Activated CD4-positive, alpha-beta memory T cell treated with anti-CD3 and anti-CD28 coated beads, Interleukin-2, amount 10 ng/mL, durations not matched to agents 7 days and 5 days (primary cell): ENCODE measurements at regions not wholly inside any gene's neighbourhood (a gene's known extent, or its start where the extent isn't known, plus 50 kb on each side); places are given as distances from the start of the nearest gene placed in this dataset.

Experiments
- CTCF ChIA-PET: fragments of 350-600 bp; sonication (Branson Sonifier 250); formaldehyde crosslinking; loops from one replicate; lab custom pipeline; 2021; ENCODE audit warnings: antibody characterized with exemption, inconsistent platforms; lab: Charles Lee
- POLR2A ChIA-PET: fragments of 350-600 bp; sonication (Branson Sonifier 250); formaldehyde crosslinking; loops from one replicate; lab custom pipeline; 2021; ENCODE audit warnings: antibody characterized with exemption; lab: Charles Lee
- DNase-seq: peaks from one replicate; pipeline ENCODE4 v3.0.0-alpha.2; 2020
- H3K27ac Mint-ChIP-seq: one replicate; pipeline ENCODE4 v1.8.0; 2021; ENCODE audit warnings: mild to moderate bottlenecking, mixed read lengths
- H3K27me3 Mint-ChIP-seq: one replicate; pipeline ENCODE4 v1.8.0; 2021; ENCODE audit warnings: mixed read lengths
- H3K36me3 Mint-ChIP-seq: one replicate; pipeline ENCODE4 v1.8.0; 2021; ENCODE audit warnings: low read depth, mixed read lengths
- H3K4me1 Mint-ChIP-seq: one replicate; pipeline ENCODE4 v1.8.0; 2021; ENCODE audit warnings: mixed read lengths
- H3K4me3 Mint-ChIP-seq: one replicate; pipeline ENCODE4 v1.8.0; 2021; ENCODE audit warnings: mild to moderate bottlenecking, mixed read lengths
- H3K9me3 Mint-ChIP-seq: one replicate; pipeline ENCODE4 v1.8.0; 2021; ENCODE audit warnings: mixed read lengths

DNA sequence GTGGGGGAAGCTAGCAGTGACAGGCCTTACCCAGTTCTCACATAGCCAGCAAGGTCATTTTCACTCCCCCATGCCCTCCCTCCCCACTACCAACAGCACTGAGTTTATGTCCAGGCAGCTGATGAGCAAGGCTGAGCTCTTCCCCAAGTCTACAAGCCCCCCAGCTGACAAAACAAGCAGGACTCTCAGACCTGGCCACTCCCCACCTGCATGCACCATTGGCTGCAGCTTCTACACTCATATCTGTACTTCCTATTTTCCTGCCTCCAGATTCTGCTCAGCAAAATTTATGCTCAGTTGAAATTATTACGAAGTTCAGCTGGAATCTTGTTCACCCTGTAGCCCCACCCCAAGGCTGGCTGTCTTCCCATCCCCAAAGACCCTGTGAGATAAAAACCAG lies 339.3 kb downstream of the ARL6IP6 start:
- CTCF ChIA-PET: no interaction called here

DNA sequence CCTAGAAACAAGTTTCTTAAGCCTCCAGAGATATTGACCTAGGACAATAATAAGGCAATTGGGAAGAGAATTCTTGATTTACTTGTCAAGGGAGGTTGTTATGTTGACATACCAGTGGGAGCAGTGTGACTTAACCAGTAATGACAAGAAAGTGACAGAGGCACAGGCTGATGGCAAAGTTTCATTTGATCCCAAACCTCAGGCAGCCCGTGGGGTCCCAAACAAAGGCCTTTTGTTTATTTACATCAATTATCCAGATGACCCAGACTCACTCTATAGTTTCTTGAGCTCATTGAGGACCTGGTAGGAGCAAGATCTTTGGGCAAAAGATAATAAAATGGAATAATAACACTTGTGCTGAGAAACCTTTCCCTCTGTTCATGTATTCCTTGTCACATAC lies 336.8 kb downstream of the ARL6IP6 start:
- Mint-ChIP-seq H3K9me3 (no peaks in the 10 kb centered on the region), H3K36me3 (no peaks in the 10 kb centered on the region), H3K4me1 (no peaks in the 10 kb centered on the region), H3K4me3 (no peak overlapping the region), H3K27ac (no peak overlapping the region), H3K27me3 (no peaks in the 10 kb centered on the region)
- DNase-seq: no peak
- POLR2A ChIA-PET: no interaction called here
- CTCF ChIA-PET: no interaction called here

More for the DNA sequence above, 339.3 kb downstream of the ARL6IP6 start:
- POLR2A ChIA-PET: no interaction called here
- Mint-ChIP-seq H3K4me1 (no peaks in the 10 kb centered on the region), H3K27me3 (no peaks in the 10 kb centered on the region), H3K4me3 (no peak overlapping the region), H3K36me3 (no peaks in the 10 kb centered on the region), H3K9me3 (no peaks in the 10 kb centered on the region), H3K27ac (no peak overlapping the region)
- no peak for DNase-seq

DNA sequence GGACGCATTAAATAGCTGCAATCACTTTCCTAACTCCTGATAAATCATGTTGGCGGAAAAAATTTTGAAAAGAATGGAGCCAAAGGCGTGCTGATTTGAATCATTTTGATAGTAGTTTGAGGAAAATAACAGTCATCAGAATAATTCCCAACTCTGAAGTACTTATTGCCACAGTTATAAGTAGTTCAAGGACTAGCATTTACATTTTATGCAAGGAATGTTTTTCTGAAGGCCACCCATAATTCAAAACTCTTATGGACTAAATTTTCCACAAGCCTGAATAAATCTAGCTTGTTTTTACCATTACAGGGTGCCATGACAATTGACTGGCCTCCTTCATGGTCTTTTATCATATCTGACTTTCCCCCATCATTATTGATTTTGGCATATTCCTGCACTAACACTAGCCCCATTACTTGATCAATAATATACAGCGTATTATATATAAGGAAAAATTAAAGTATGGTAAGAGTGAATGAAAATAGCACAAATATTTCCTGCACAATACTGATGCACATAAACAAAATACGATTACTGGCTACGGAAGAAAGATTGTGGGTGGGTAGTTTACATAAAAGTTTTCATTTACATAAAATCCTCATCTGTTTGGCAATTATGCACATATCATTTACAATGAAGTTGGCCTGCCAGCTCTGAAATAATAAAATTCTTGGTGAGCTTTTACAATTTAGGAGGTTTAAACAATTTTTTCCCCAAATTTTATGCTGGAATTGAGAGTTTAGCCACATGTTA lies 334.6 kb downstream of the ARL6IP6 start:
- Mint-ChIP-seq H3K36me3 (no peaks in the 10 kb centered on the region), H3K4me3 (no peak overlapping the region), H3K27me3 (no peaks in the 10 kb centered on the region), H3K9me3 (no peaks in the 10 kb centered on the region), H3K4me1 (no peaks in the 10 kb centered on the region), H3K27ac (no peak overlapping the region)
- DNase-seq: no peak
- CTCF ChIA-PET: no interaction called here
- POLR2A ChIA-PET: no interaction called here

DNA sequence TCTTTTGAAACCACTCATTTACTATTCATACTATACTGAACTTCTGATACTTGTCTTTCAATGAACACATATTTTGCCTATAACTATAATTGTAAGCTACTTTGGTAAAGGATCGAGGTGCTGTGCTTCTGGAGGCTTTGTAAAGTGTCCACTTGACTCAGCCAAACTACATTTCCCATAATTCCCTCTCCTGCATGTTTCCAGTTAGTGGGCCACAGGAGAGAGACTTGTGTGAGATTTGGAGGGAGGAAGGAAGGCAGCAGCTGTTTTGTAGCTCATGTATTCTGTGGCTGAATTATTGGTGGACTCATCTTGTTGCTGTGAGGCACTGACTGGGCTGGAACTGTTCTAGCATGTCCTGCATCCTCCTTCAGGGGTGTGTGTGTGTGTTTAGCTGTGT lies 328.8 kb downstream of the ARL6IP6 start:
- Mint-ChIP-seq H3K4me3 (no peak overlapping the region), H3K36me3 (no peaks in the 10 kb centered on the region), H3K9me3 (no peaks in the 10 kb centered on the region), H3K27ac (no peak overlapping the region), H3K27me3 (no peaks in the 10 kb centered on the region), H3K4me1 (no peaks in the 10 kb centered on the region)
- ChIA-PET CTCF (no interaction called here), POLR2A (no interaction called here)
- no peak for DNase-seq

DNA sequence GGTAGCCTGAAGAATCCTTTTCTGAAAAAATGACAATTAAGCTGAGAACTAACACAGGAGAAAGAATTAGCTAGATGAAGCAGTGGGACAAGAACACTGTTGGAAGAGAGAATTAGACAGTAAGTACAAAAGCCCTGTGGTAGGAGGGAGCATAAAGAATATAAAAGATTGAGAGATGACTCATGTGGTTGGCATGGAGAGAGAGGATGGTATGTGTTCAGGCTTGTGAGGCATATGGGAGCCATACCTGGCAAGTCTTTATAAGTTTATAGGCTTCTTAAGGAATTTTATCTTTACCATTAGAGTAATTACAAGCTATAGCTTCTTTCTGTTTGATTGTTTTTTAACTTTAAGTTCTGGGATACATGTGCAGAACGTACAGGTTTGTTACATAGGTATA lies 325.0 kb downstream of the ARL6IP6 start:
- H3K9me3 Mint-ChIP-seq: no peaks in the 10 kb centered on the region
- H3K4me1 Mint-ChIP-seq: no peaks in the 10 kb centered on the region
- H3K27me3 Mint-ChIP-seq: no peaks in the 10 kb centered on the region
- no peak overlapping the region for H3K27ac Mint-ChIP-seq
- no peak overlapping the region for H3K4me3 Mint-ChIP-seq
- CTCF ChIA-PET: no interaction called here
- POLR2A ChIA-PET: no interaction called here
- DNase-seq: no peak
- H3K36me3 Mint-ChIP-seq: no peaks in the 10 kb centered on the region

DNA sequence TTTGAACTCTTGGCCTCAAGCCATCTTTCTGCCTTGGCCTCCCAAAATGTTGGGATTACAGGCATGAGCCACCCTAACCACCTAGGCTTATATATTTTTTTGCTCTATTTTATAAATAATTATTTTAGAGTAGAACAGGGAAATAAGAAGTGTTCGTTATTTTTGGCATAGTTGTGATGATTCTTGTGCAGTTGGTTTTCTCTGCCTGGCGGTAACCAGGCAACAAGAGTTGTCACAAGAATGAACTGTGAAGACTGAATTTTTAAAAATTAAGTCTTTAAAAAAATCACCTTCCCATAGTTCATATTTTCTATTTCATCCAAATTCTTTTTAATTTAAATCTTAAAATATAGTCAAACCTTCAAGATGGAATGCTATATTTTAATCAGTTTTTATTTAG lies 310.2 kb downstream of the ARL6IP6 start:
- no peak overlapping the region for H3K4me3 Mint-ChIP-seq

DNA sequence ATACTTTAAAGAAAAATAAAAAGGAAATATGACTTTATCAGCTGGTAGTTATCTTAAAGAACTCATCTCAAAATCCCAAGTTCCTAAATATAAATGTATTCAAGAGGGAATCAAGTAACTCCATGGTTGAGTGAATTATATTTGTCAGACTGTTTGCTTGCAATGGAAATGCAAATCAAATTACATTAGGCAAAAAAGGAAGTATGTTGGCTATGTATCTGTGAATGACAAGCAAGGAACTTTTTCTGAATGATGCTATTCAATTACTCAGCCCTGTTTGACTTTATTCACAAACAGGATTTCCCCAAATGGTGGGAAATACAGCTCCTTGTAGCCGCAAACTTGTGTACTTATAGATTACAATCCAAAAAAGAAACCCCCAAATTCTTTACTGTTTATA lies 309.1 kb downstream of the ARL6IP6 start:
- CTCF ChIA-PET: no interaction called here
- Mint-ChIP-seq H3K4me3 (no peak overlapping the region), H3K4me1 (no peaks in the 10 kb centered on the region), H3K27ac (no peak overlapping the region), H3K27me3 (no peaks in the 10 kb centered on the region), H3K36me3 (no peaks in the 10 kb centered on the region), H3K9me3 (no peaks in the 10 kb centered on the region)
- no peak for DNase-seq
- POLR2A ChIA-PET: no interaction called here

More for the DNA sequence above, 310.2 kb downstream of the ARL6IP6 start:
- ChIA-PET POLR2A (no interaction called here), CTCF (no interaction called here)
- Mint-ChIP-seq H3K36me3 (no peaks in the 10 kb centered on the region), H3K9me3 (no peaks in the 10 kb centered on the region), H3K27ac (no peak overlapping the region), H3K4me1 (no peaks in the 10 kb centered on the region), H3K27me3 (no peaks in the 10 kb centered on the region)
- no peak for DNase-seq

DNA sequence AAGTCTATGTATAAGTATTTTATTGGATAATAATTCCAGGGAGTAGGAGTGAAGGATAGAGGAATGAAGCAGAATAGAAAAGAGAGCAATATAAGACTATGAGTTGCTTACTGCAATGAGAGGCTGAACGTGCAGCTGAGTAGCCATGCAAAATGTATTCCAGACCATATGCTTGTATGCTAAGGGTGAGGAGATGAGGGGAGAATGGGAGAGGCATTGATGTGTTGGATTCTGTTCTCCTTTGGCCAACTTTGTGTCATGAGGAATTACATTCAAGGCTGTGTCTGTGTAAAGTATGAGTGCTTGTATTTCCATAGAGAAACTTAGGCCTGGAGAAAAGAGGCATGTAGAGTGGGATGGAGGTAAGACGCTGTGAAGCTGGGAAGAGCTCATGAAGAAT lies 301.8 kb downstream of the ARL6IP6 start:
- DNase-seq: no peak
- CTCF ChIA-PET: no interaction called here
- Mint-ChIP-seq H3K36me3 (no peaks in the 10 kb centered on the region), H3K4me3 (no peak overlapping the region), H3K27ac (no peak overlapping the region), H3K4me1 (no peaks in the 10 kb centered on the region), H3K9me3 (peaks cover 5% of the 10 kb centered on the region), H3K27me3 (no peaks in the 10 kb centered on the region)
- POLR2A ChIA-PET: no interaction called here

DNA sequence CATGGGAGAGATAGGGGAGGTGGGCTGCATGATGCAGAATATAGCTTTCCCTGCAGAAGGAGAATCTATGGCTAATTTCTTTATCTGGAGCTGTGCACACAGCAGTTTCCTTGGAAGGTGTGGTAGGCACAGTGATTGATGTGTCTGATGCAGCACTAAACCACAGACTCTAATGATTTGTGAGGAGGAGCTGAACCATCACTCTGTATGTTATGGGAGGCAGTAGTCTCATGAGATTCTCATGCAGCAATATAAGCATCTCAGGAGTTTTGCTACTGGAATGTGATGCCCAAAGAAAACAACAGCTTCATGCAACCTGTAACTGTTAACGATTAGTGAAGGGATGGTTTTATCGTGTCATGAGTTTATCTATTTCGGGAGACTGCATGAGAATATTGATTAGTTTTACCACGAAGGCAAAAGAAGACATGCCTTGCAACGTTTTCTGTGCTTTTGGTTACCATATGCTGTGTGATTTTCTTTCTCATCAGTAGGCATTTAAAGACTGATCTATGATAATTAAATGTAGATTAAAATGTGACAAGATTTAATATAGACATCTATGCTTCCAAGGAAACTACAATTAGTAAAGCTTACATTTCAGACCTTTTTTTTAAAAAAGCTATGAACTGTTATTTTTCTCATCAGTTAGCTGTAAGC lies 286.8 kb downstream of the ARL6IP6 start:
- no peak overlapping the region for H3K27ac Mint-ChIP-seq
- CTCF ChIA-PET: no interaction called here
- H3K4me3 Mint-ChIP-seq: no peak overlapping the region
- no peaks in the 10 kb centered on the region for H3K36me3 Mint-ChIP-seq
- no peaks in the 10 kb centered on the region for H3K9me3 Mint-ChIP-seq
- POLR2A ChIA-PET: no interaction called here
- no peaks in the 10 kb centered on the region for H3K27me3 Mint-ChIP-seq
- DNase-seq: no peak
- no peaks in the 10 kb centered on the region for H3K4me1 Mint-ChIP-seq

DNA sequence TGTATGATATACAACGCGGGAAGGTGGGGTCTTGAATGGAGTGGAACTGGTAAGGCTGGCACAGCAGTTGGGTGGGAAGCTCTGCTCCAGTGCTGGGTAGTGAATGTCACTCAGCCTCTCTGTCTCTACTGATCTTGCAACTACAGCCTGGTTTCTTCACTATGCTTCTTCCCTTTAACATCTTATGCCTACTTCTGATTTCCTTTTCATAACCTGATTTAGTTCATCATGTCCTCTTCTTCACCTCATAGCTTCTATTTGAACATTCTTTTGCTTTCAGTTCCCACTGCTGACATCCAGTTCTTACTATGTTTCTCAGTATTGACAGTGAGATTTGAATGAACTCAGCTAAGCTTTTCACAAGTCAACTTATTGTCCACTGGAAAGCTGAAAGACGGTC lies 286.2 kb downstream of the ARL6IP6 start:
- H3K36me3 Mint-ChIP-seq: no peaks in the 10 kb centered on the region
- POLR2A ChIA-PET: no interaction called here

DNA sequence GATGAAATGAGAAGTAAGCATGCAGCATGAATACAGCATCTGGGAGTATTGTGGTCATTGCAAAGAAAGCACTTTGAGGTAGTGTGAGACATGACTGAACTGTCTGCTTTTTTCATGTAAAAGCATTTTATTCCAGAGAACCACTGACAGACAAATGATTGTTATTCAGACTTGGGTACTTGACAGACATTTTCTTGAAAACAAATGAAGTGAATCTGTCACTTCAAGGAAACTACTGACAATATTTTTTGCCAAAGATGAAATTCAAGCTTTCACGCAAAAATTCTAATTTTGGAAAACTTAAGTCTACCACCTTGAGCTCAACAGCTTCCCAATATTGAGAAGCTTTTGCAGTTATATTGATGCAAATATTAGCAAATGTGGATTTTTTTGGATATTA lies 255.7 kb downstream of the ARL6IP6 start:
- ChIA-PET CTCF (no interaction called here), POLR2A (no interaction called here)
- Mint-ChIP-seq H3K9me3 (peaks cover 5% of the 10 kb centered on the region), H3K4me1 (no peaks in the 10 kb centered on the region), H3K27ac (no peak overlapping the region), H3K27me3 (no peaks in the 10 kb centered on the region), H3K36me3 (no peaks in the 10 kb centered on the region), H3K4me3 (no peak overlapping the region)
- no peak for DNase-seq

More for the DNA sequence above, 286.2 kb downstream of the ARL6IP6 start:
- Mint-ChIP-seq H3K27me3 (no peaks in the 10 kb centered on the region), H3K9me3 (no peaks in the 10 kb centered on the region), H3K4me3 (no peak overlapping the region), H3K27ac (no peak overlapping the region), H3K4me1 (no peaks in the 10 kb centered on the region)
- DNase-seq: no peak
- CTCF ChIA-PET: no interaction called here

DNA sequence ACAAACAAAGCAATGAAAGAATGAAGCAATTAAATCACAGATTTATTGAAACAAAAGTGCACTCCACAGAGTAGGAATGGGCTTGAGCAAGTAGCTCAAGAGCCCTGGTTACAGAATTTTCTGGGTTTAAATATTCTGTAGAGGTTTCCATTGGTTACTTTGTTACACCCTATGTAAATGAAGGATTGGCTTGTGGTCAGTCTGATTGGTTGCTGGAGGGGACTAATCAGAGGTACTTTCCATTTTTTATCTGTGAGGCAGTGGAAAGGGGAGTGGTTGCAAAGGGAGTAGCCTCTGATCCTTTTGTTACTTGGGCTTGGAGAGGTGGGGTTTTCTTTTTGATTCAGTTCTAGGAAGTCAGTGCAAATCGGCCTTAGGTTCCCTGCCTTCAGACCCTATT lies 253.3 kb downstream of the ARL6IP6 start:
- DNase-seq: no peak

DNA sequence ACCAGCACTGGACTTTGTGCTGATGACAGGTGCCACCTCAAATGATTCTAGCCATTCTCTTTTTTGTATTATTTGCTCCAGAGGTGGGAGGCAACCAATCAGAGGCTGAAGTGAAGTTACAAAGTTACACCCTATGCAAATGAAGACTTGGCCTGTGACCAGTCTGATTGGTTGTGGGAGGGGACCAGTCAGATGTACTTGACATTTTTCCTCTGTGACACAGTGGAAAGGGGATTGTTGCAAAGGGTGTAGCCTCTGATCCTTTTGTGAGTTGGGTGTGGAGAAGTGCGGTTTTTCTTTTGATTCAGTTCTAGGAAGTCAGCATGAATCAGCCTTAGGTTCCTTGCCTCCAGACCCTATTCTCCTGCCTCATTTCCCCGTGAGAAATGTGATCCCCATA lies 244.0 kb downstream of the ARL6IP6 start:
- Mint-ChIP-seq H3K4me1 (no peaks in the 10 kb centered on the region), H3K4me3 (no peak overlapping the region), H3K27me3 (no peaks in the 10 kb centered on the region), H3K27ac (no peak overlapping the region), H3K36me3 (no peaks in the 10 kb centered on the region), H3K9me3 (no peaks in the 10 kb centered on the region)
- ChIA-PET POLR2A (no interaction called here), CTCF (no interaction called here)
- DNase-seq: no peak

More for the DNA sequence above, 253.3 kb downstream of the ARL6IP6 start:
- no peaks in the 10 kb centered on the region for H3K27me3 Mint-ChIP-seq
- H3K4me1 Mint-ChIP-seq: no peaks in the 10 kb centered on the region
- no peak overlapping the region for H3K4me3 Mint-ChIP-seq
- CTCF ChIA-PET: no interaction called here
- H3K9me3 Mint-ChIP-seq: peaks cover 10% of the 10 kb centered on the region
- H3K36me3 Mint-ChIP-seq: no peaks in the 10 kb centered on the region
- no peak overlapping the region for H3K27ac Mint-ChIP-seq
- POLR2A ChIA-PET: no interaction called here

DNA sequence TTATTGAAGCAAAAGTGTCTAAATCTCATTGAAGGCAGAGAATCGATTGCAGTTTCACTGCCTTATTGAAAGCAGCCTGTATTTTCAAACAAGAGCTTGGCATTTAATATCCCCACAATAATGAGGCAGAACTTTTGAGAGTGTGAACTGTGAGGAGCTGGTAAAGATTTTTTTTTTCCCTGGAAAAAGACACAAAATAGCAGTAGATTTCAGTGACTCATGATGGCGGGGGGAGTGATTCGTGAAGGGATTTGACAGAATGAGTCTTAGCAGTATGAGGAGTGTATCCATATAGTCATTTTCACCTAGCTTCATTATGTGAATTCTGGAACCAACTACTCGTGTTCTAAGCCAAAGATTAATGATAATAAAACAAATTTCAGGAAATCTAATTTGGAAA lies 242.9 kb downstream of the ARL6IP6 start:
- Mint-ChIP-seq H3K27ac (no peak overlapping the region), H3K36me3 (no peaks in the 10 kb centered on the region), H3K27me3 (no peaks in the 10 kb centered on the region), H3K4me1 (no peaks in the 10 kb centered on the region), H3K9me3 (no peaks in the 10 kb centered on the region), H3K4me3 (no peak overlapping the region)
- CTCF ChIA-PET: no interaction called here
- no peak for DNase-seq
- POLR2A ChIA-PET: no interaction called here
